B cell (primary cell): ENCODE measurements at regions not wholly inside any gene's neighbourhood (a gene's known extent, or its start where the extent isn't known, plus 50 kb on each side); places are given as distances from the start of the nearest gene placed in this dataset.

ENCODE experiments used
- ATAC-seq: fragments of 200-7000 bp; cut with Tn5 transposase; one replicate; pipeline ENCODE4 v1.10.0; 2021; ENCODE audit warnings: low read depth, mild to moderate bottlenecking, moderate number of reproducible peaks, moderate library complexity
- CTCF ChIA-PET: fragments of 350-600 bp; sonication (Branson Sonifier 250); formaldehyde crosslinking; loops from one replicate; lab custom pipeline; 2021; ENCODE audit warnings: antibody characterized with exemption, inconsistent platforms; lab: Charles Lee
- POLR2A ChIA-PET: fragments of 350-600 bp; sonication (Branson Sonifier 250); formaldehyde crosslinking; loops from one replicate; lab custom pipeline; 2021; ENCODE audit warnings: antibody characterized with exemption; lab: Charles Lee
- DNase-seq: peaks from one replicate; pipeline ENCODE4 v3.0.0; 2013
- H2AFZ ChIP-seq: 2 replicates; pipeline ENCODE4 v1.6.1; 2012; ENCODE audit warnings: mild to moderate bottlenecking, low read depth, low read length; ENCODE audit not compliant: insufficient read depth, poor library complexity, severe bottlenecking
- H3K27ac ChIP-seq, 2 donors: 1 replicate in 1 of 2; 2 replicates in 1 of 2; pipeline ENCODE4 v1.5.1; 2012 to 2013; ENCODE audit warnings: low read length in 2 of 2, mild to moderate bottlenecking in 2 of 2, moderate library complexity in 1 of 2
- H3K27me3 ChIP-seq, 4 experiments: fragments of 200-600 bp in 1 of 4; sonication (generic) in 1 of 4; replicated peaks in 1 of 4; 1 replicate in 2 of 4; 2 replicates in 2 of 4; pipeline versions ENCODE4 v1.6.1 to v1.7.0; 2013 to 2016; ENCODE audit warnings: low read length in 3 of 4, mild to moderate bottlenecking in 2 of 4, mixed read lengths in 1 of 4, moderate library complexity in 1 of 4; ENCODE audit not compliant: insufficient read depth in 4 of 4, control insufficient read depth in 3 of 4; ENCODE audit errors: control extremely low read depth in 1 of 4
- H3K36me3 ChIP-seq, 2 experiments: replicated peaks in 1 of 2; 1 replicate in 1 of 2; 2 replicates in 1 of 2; pipeline versions ENCODE4 v1.6.1 to v1.7.1; 2013; ENCODE audit warnings: low read length in 1 of 2; ENCODE audit not compliant: insufficient read depth in 2 of 2, control insufficient read depth in 1 of 2; ENCODE audit errors: control extremely low read depth in 1 of 2, extremely low read depth in 1 of 2
- H3K4me1 ChIP-seq, 2 donors: fragments of 200-600 bp in 1 of 2; sonication (generic) in 1 of 2; 1 replicate in 1 of 2; 2 replicates in 1 of 2; pipeline versions ENCODE4 v1.5.1 to v1.6.1; 2013 to 2017; ENCODE audit warnings: low read length in 2 of 2; ENCODE audit not compliant: control insufficient read depth in 2 of 2, insufficient read depth in 2 of 2
- H3K4me2 ChIP-seq: replicated peaks from 2 replicates; pipeline ENCODE3; 2012; ENCODE audit warnings: mild to moderate bottlenecking, low read depth, low read length; ENCODE audit not compliant: poor library complexity, severe bottlenecking
- H3K4me3 ChIP-seq, 5 experiments: fragments of 200-600 bp in 1 of 5; sonication (generic) in 1 of 5; 1 replicate in 3 of 5; 2 replicates in 2 of 5; pipeline versions ENCODE4 v1.5.1 to v1.7.0; 2011 to 2016; ENCODE audit warnings: low read length in 4 of 5, mild to moderate bottlenecking in 4 of 5, low read depth in 2 of 5, control low read depth in 1 of 5, moderate library complexity in 1 of 5; ENCODE audit not compliant: insufficient read depth in 1 of 5; ENCODE audit errors: control extremely low read depth in 1 of 5, extremely low read depth in 1 of 5
- H3K79me2 ChIP-seq: fragments of 200-600 bp; sonication (generic); one replicate; pipeline ENCODE4 v1.6.0; 2016; ENCODE audit warnings: low read length; ENCODE audit not compliant: control insufficient read depth, insufficient read depth
- H3K9ac ChIP-seq: fragments of 200-600 bp; sonication (generic); 2 replicates; pipeline ENCODE4 v1.6.1; 2017; ENCODE audit warnings: mild to moderate bottlenecking, low read length, moderate library complexity
- H3K9me3 ChIP-seq, 3 donors: one replicate each; pipeline versions ENCODE4 v1.6.1 to v1.7.1; 2013; ENCODE audit warnings: low read length in 2 of 3; ENCODE audit not compliant: control insufficient read depth in 2 of 3, insufficient read depth in 1 of 3; ENCODE audit errors: control extremely low read depth in 1 of 3
- H4K20me1 ChIP-seq: 2 replicates; pipeline ENCODE4 v1.6.0; 2012; ENCODE audit warnings: mild to moderate bottlenecking, low read length; ENCODE audit not compliant: insufficient read depth, control insufficient read depth, poor library complexity, severe bottlenecking
- H3K27ac Mint-ChIP-seq: one replicate; pipeline ENCODE4 v1.8.0; 2021; ENCODE audit warnings: mixed read lengths
- H3K27me3 Mint-ChIP-seq: one replicate; pipeline ENCODE4 v1.8.0; 2021; ENCODE audit warnings: mixed read lengths
- H3K4me1 Mint-ChIP-seq: one replicate; pipeline ENCODE4 v1.8.0; 2021; ENCODE audit warnings: mixed read lengths
- H3K4me3 Mint-ChIP-seq: one replicate; pipeline ENCODE4 v1.8.0; 2021; ENCODE audit warnings: mixed read lengths
- H3K9me3 Mint-ChIP-seq: one replicate; pipeline ENCODE4 v1.8.0; 2022; ENCODE audit warnings: mixed read lengths; ENCODE audit not compliant: insufficient read depth
- EZH2 ChIP-seq: IDR thresholded peaks from 2 replicates; pipeline ENCODE4 v1.6.1; 2012; ENCODE audit warnings: borderline replicate concordance, low read depth, mild to moderate bottlenecking, moderate library complexity, low read length; ENCODE audit not compliant: insufficient read depth, poor library complexity, severe bottlenecking
- WGBS: methylation state at CpG from one replicate; pipeline ENCODE4 v1.1.5; 2013; ENCODE audit warnings: missing lambda C conversion rate; ENCODE audit not compliant: insufficient coverage; 5-methylcytosine and 5-hydroxymethylcytosine counted together
- intact Hi-C: fragments of 100-400 bp; cut with micrococcal nuclease; formaldehyde crosslinking; loops from one replicate; pipeline ENCODE4 v1.10.0; 2022
- TF ChIP-seq, protein P1 (sequence below): fragments of 200-600 bp; IDR thresholded peaks from one replicate; pipeline ENCODE4 v1.8.0; 2022; ENCODE audit warnings: antibody characterized with exemption, mild to moderate bottlenecking

- H3K27me3 Mint-ChIP-seq, result no peaks in the 10 kb centered on the region
- no peaks in the 10 kb centered on the region for H3K79me2 ChIP-seq
- intact Hi-C loops, result no loop called here
Measured at GRCh38 chr3:88259045-88259444, 109.3 kb downstream of the C3orf38 start.

GRCh38 chr3:88262527-88262926 is 112.8 kb downstream of the C3orf38 start:
- Histone ChIP-seq H3K27me3 (no peaks in the 10 kb centered on the region), H4K20me1 (no peaks in the 10 kb centered on the region), H3K27ac (no peak overlapping the region), H3K9ac (no peak overlapping the region), H3K79me2 (no peaks in the 10 kb centered on the region), H3K4me2 (no peak overlapping the region), H3K9me3 (peaks cover 0 to 2% (median 0%) of the 10 kb centered on the region in 3 donors), H3K36me3 (no peaks in the 10 kb centered on the region), H2AFZ (no peak overlapping the region), H3K4me1 (no peaks in the 10 kb centered on the region), H3K4me3 (no peak overlapping the region)
- no peak for ATAC-seq
- 56% methylated on average over 3 of the region's 4 CpGs for WGBS
- Mint-ChIP-seq H3K9me3 (no peaks in the 10 kb centered on the region), H3K4me3 (no peak overlapping the region), H3K4me1 (no peaks in the 10 kb centered on the region), H3K27ac (no peak overlapping the region), H3K27me3 (no peaks in the 10 kb centered on the region)
- DNase-seq, result no peak
- TF ChIP-seq, protein P1, sequence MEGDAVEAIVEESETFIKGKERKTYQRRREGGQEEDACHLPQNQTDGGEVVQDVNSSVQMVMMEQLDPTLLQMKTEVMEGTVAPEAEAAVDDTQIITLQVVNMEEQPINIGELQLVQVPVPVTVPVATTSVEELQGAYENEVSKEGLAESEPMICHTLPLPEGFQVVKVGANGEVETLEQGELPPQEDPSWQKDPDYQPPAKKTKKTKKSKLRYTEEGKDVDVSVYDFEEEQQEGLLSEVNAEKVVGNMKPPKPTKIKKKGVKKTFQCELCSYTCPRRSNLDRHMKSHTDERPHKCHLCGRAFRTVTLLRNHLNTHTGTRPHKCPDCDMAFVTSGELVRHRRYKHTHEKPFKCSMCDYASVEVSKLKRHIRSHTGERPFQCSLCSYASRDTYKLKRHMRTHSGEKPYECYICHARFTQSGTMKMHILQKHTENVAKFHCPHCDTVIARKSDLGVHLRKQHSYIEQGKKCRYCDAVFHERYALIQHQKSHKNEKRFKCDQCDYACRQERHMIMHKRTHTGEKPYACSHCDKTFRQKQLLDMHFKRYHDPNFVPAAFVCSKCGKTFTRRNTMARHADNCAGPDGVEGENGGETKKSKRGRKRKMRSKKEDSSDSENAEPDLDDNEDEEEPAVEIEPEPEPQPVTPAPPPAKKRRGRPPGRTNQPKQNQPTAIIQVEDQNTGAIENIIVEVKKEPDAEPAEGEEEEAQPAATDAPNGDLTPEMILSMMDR, result no peak
- no peak for TF ChIP-seq EZH2
- ChIA-PET POLR2A (no interaction called here), CTCF (no interaction called here)
- intact Hi-C loops, result no loop called here

More at GRCh38 chr3:88259045-88259444, 109.3 kb downstream of the C3orf38 start:
- no peak for DNase-seq
- H3K27ac Mint-ChIP-seq, result no peak overlapping the region
- no CpG with 5 or more reads among the region's 4 CpGs for WGBS
- no peak overlapping the region for H3K4me2 ChIP-seq
- no peaks in the 10 kb centered on the region for H4K20me1 ChIP-seq
- no peaks in the 10 kb centered on the region for H3K9me3 Mint-ChIP-seq
- H3K4me3 ChIP-seq, result no peak overlapping the region
- ChIA-PET CTCF (interaction anchor here (0.7 kb wide), 1 partner anchor 25 kb away, joined by 3 read pairs; no protein-coding TSS in a partner anchor), POLR2A (no interaction called here)
- H3K36me3 ChIP-seq, result no peaks in the 10 kb centered on the region
- ATAC-seq, result no peak
- H3K27ac ChIP-seq, result no peak overlapping the region
- H3K4me3 Mint-ChIP-seq, result no peak overlapping the region
- H3K4me1 Mint-ChIP-seq, result no peaks in the 10 kb centered on the region
- H3K4me1 ChIP-seq, result no peaks in the 10 kb centered on the region
- H3K9me3 ChIP-seq, result peaks cover 0 to 2% (median 0%) of the 10 kb centered on the region in 3 donors
- TF ChIP-seq, protein P1, result no peak
- TF ChIP-seq EZH2, result no peak
- H2AFZ ChIP-seq, result no peak overlapping the region
- no peaks in the 10 kb centered on the region for H3K27me3 ChIP-seq
- no peak overlapping the region for H3K9ac ChIP-seq
